IPS DF 6.9 (cell line): ENCODE measurements at regions not wholly inside any gene's neighbourhood (a gene's known extent, or its start where the extent isn't known, plus 50 kb on each side); places are given as distances from the start of the nearest gene placed in this dataset.

ENCODE experiments used
- DNase-seq: peaks from one replicate; pipeline ENCODE4 v3.0.0-alpha.2; 2013; ENCODE audit warnings: low read depth, low spot score
- H3K27ac ChIP-seq: one replicate; pipeline ENCODE4 v1.5.1; 2013; ENCODE audit warnings: low read length, control low read depth
- H3K27me3 ChIP-seq: 2 replicates; pipeline ENCODE4 v1.6.1; 2013; ENCODE audit warnings: mild to moderate bottlenecking, low read length; ENCODE audit not compliant: control insufficient read depth, insufficient read depth
- H3K36me3 ChIP-seq: 2 replicates; pipeline ENCODE4 v1.6.1; 2013; ENCODE audit warnings: low read length; ENCODE audit not compliant: control insufficient read depth, insufficient read depth
- H3K4me1 ChIP-seq: 2 replicates; pipeline ENCODE4 v1.6.1; 2013; ENCODE audit warnings: low read length; ENCODE audit not compliant: control insufficient read depth, insufficient read depth
- H3K4me3 ChIP-seq: 2 replicates; pipeline ENCODE4 v1.5.1; 2013; ENCODE audit warnings: mild to moderate bottlenecking, low read length
- H3K9me3 ChIP-seq: 2 replicates; pipeline ENCODE4 v1.6.1; 2013; ENCODE audit warnings: low read length, inconsistent platforms; ENCODE audit not compliant: control insufficient read depth, insufficient read depth
- WGBS: extraction: QIAGEN DNeasy Blood & Tissue Kit; methylation state at CpG from one replicate; pipeline ENCODE4 v1.1.7; 2013; ENCODE audit warnings: mixed read lengths, missing lambda C conversion rate; ENCODE audit not compliant: insufficient read length, insufficient coverage; 5-methylcytosine and 5-hydroxymethylcytosine counted together

DNA sequence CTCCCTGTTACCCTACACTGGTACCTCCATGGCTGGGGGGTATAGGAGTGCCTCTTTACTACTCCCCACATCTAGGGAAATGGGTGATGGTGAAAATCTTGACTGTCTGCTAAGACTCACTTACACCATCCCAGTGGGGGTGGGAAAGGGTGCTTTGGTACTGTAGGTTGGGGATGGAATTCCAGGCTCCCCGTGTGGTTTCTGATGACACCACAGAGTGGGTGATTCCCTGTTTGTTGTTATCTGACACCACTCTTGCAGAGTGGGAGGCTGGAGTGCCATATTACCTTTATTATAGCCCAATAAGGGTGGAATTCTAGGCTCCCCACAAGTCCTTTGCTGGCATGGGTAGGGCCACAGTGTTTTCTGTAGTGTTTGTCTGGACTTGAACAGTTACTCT, 264.6 kb upstream of the MAN1A1 start:
- H3K36me3 ChIP-seq: no peaks in the 10 kb centered on the region
- WGBS: no CpG with 5 or more reads among the region's 1 CpG
- no peaks in the 10 kb centered on the region for H3K9me3 ChIP-seq
- no peak for DNase-seq
- peaks cover 4% of the 10 kb centered on the region for H3K4me1 ChIP-seq
- H3K27me3 ChIP-seq: no peaks in the 10 kb centered on the region
- H3K27ac ChIP-seq: no peak overlapping the region
- H3K4me3 ChIP-seq: no peak overlapping the region

DNA sequence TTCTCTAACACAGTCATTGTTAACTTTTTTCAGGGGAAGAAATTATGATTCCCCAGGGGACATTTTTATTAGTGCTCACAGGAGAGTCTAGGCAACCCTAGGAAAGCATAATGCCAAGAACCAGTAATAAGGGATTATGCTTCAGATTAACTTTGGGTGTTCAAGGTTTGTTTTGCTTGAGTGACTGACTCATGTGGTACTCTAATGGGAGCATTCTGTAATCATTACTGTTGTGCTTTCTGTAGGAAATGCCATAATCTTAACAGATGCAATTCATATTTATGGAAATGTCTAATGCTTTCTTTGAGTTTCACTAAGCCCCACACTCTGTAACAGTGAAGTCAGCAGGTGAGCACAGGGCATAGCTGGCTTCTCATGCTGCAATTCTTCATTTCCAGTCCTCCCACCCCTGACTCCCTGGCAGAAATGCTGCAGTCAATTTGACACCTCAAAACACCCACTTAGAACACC, 263.4 kb upstream of the MAN1A1 start:
- no peaks in the 10 kb centered on the region for H3K9me3 ChIP-seq
- DNase-seq: no peak
- H3K4me3 ChIP-seq: no peak overlapping the region
- no peaks in the 10 kb centered on the region for H3K36me3 ChIP-seq
- no peaks in the 10 kb centered on the region for H3K27me3 ChIP-seq
- peaks cover 6% of the 10 kb centered on the region for H3K4me1 ChIP-seq
- H3K27ac ChIP-seq: no peak overlapping the region

DNA sequence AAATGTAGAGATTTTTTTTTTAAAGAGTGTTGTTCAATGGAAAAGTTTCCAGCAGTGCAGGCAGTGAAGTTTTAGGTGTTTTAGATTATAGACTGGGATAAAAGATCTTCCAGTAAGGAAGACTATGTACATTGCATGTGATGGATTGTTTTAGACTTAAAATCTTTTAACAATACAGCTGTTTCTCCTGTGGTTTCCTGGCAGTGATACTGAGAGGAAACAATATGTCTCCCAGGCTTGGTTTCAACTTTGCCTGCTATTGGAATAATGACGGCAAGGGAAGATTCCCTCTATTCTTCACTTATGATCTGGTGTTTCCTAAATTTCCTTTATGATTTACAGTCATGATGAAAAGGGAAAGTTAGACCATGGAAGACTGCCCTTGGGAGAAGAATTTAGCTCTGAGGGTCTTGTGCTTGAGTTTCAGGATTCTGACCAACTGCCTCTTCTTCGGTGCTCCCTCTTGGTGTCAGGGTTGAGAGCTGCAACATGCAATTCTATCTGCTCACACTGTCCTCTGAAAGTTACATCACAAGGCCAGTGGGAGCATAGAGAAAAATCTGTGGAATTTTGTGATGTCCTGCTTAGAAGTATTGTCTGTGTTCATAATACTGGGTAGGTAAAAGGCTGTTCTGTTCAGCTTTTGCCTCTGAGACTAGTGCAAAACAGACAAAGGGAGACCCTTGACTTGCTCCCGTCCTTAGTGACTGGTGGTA, 262.8 kb upstream of the MAN1A1 start:
- whole genome bisulfite sequencing: no CpG with 5 or more reads among the region's 3 CpGs
- Histone ChIP-seq H3K4me3 (no peak overlapping the region), H3K36me3 (no peaks in the 10 kb centered on the region), H3K4me1 (peaks cover 6% of the 10 kb centered on the region), H3K27ac (no peak overlapping the region), H3K9me3 (no peaks in the 10 kb centered on the region), H3K27me3 (no peaks in the 10 kb centered on the region)
- DNase-seq: no peak

DNA sequence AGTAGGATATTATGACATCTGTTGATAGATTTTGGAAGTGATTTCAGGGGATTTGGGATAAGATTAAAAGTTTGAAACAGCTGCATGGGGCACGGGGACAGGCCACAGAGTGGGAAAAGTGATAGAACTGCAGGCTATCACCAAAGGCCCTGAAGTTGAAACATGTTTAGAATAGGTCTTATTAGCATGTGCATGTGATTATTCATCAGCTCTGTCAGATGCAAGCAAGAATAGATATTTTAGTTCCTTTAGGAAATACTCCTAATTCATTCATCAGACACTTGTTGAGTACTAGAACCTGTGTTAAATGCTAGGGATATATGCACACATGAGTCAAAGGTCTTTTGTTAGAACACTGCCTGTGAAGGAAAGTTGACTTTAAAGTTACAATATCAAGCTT, 261.2 kb upstream of the MAN1A1 start:
- Histone ChIP-seq H3K27ac (no peak overlapping the region), H3K4me3 (no peak overlapping the region), H3K27me3 (no peaks in the 10 kb centered on the region), H3K9me3 (no peaks in the 10 kb centered on the region), H3K36me3 (no peaks in the 10 kb centered on the region), H3K4me1 (peaks cover 6% of the 10 kb centered on the region)
- WGBS: no CpG with 5 or more reads among the region's 1 CpG
- DNase-seq: no peak

DNA sequence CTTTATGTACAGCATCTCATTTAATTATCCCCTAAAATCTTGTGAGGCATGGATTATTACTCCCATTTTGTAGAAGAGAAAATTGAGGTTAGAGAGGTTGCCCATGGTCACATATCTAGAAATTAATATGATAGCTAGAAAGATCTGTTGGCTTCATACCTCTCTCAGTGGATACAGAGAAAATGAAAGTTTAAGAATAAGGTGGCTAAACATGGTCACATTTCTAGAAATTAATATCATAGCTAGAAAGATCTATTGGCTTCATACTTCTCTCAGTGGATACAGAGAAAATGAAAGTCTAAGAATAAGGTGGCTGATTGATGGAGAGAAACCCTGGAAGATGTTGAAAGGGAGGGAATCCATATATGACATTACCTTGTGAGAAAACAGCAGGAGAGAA, 260.7 kb upstream of the MAN1A1 start:
- no peaks in the 10 kb centered on the region for H3K36me3 ChIP-seq
- no peaks in the 10 kb centered on the region for H3K9me3 ChIP-seq
- H3K4me3 ChIP-seq: no peak overlapping the region
- no peak overlapping the region for H3K27ac ChIP-seq
- H3K27me3 ChIP-seq: no peaks in the 10 kb centered on the region
- H3K4me1 ChIP-seq: peaks cover 6% of the 10 kb centered on the region
- DNase-seq: no peak

DNA sequence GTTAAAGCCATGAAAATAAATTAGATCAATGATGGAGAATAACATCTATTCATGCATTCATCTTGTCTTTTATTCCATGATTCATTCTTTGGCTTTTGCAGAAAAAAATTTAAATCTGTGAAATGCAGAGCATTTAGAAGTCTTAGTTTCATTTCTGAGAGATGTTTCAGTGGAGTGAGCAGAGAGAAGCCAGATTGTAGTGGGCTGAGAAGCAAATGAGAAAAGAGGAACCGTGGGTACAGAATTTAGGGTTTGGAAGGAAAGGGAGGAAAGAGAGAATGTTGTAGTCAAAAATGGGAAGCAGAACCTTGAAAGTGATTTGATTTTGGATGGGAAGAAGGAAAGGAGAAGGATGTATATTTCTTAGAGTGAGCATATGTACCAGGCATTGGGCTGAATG, 260.3 kb upstream of the MAN1A1 start:
- WGBS: no CpG with 5 or more reads among the region's 1 CpG
- DNase-seq: no peak
- Histone ChIP-seq H3K27ac (no peak overlapping the region), H3K4me1 (peaks cover 6% of the 10 kb centered on the region), H3K4me3 (no peak overlapping the region), H3K27me3 (no peaks in the 10 kb centered on the region), H3K36me3 (no peaks in the 10 kb centered on the region), H3K9me3 (no peaks in the 10 kb centered on the region)

DNA sequence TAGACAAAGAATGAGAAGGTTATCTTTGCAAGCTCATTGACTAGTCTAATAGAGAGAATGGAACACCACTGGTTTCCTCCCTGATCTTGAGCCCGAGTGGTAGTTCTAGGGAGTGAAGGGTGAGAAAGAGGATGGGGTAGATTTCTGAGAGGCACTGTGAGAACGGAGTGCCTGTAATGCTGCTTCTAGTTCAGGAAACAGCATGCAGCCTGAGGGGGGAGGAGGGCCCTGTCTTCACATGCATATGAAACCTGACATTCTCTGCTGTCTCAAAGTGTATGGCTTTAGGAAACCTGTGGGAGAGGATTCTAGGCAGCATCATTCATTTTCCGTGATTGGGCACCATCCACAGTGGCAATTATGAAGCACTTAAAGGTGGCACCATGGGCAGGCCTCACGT, 259.4 kb upstream of the MAN1A1 start:
- Histone ChIP-seq H3K27me3 (no peaks in the 10 kb centered on the region), H3K9me3 (no peaks in the 10 kb centered on the region), H3K36me3 (no peaks in the 10 kb centered on the region), H3K4me3 (no peak overlapping the region), H3K4me1 (peaks cover 4% of the 10 kb centered on the region), H3K27ac (no peak overlapping the region)
- WGBS: no CpG with 5 or more reads among the region's 4 CpGs
- DNase-seq: no peak

DNA sequence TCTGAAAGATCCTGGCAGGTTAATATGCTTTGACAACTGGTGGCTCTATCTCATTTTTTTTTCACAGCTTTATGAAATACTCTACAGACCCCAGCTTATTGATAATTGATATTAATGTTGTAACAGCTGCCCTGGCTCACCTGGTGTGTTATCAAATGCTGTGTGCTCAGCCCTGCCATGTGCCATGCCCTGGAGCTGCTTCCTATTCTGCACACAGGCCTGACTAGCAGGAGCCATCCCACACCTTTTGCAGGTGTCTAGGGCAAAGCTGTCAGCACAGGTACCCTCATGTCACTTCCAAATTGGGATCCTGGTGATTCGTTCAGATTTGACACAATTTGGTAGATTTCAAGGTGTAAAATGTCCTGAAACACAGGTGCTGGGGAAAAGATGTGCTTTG, 254.6 kb upstream of the MAN1A1 start:
- no peak overlapping the region for H3K27ac ChIP-seq
- no peak overlapping the region for H3K4me3 ChIP-seq
- no CpG with 5 or more reads among the region's 1 CpG for WGBS
- no peak for DNase-seq
- peaks cover 2% of the 10 kb centered on the region; the same call in 1 of the 2 replicates for H3K4me1 ChIP-seq
- H3K27me3 ChIP-seq: no peaks in the 10 kb centered on the region
- H3K36me3 ChIP-seq: no peaks in the 10 kb centered on the region
- no peaks in the 10 kb centered on the region for H3K9me3 ChIP-seq

DNA sequence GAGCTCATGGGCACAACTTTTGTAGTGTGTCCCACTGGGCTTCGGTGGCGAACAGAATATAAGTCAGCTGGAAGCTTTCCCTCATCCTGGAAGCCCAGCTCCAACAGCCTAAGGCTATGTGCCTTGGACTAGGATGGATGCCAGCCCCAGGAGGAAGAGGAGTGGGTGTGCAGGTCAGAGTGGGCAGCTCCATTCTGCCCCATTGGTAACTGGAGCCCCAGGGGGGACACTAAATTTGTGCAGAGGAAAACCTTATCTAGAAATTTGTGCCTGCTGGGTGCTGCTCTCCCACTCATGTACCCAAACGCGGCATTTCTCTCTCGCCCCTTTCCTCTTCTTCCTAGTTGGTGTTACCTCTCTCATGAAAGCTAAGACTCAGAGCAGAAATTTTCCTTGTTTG, 253.9 kb upstream of the MAN1A1 start:
- Histone ChIP-seq H3K4me3 (no peak overlapping the region), H3K27me3 (no peaks in the 10 kb centered on the region), H3K4me1 (no peaks in the 10 kb centered on the region), H3K27ac (no peak overlapping the region), H3K9me3 (no peaks in the 10 kb centered on the region), H3K36me3 (no peaks in the 10 kb centered on the region)
- no peak for DNase-seq
- no CpG with 5 or more reads among the region's 5 CpGs for WGBS

DNA sequence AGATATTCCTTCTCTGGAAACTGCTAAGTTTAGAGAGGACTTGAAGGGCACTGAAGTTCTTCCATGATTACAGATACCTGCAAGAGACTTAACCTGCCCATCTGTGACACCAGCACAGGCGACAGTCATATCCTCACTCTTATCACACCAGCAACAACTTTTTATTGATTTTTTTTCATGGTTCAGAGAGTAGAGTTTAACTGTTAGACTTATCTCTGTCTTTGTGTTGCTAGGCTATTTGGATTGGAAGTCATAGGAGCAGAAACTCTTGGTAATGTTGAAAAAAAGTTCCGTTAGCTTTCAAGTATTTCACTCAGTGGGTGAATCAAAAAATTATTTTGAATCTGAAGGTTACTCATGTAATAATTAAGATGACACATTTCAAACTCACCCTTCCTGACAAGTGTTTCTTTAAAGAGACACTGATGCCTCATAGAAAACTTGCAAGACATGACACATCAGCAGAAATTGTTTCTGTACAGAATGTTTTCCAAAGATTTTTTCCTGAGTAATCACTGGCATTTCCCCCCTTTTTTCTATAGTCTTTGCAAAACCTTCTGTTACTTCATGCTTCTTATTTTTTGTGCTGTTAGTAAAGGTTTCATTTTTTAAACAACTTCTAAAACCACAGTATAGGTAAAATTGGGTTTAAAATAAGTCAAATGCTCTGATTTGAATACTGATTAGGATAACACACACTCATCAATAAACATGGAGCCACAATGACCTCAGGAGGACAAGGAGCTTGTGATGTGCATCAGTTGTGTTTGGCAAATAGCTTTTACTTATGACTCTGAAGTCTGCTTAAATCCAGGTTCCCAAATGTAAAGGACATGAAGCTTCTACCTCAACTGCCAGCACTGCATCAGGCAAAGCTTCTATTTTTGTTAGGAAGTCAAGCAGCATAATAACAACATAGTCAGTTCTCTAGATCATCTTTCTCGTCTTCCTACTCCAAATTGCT, 252.9 kb upstream of the MAN1A1 start:
- H3K36me3 ChIP-seq: no peaks in the 10 kb centered on the region
- no peak for DNase-seq
- no peaks in the 10 kb centered on the region for H3K9me3 ChIP-seq
- WGBS: no CpG with 5 or more reads among the region's 3 CpGs
- H3K4me1 ChIP-seq: no peaks in the 10 kb centered on the region
- H3K27ac ChIP-seq: no peak overlapping the region
- H3K27me3 ChIP-seq: no peaks in the 10 kb centered on the region
- H3K4me3 ChIP-seq: no peak overlapping the region
